ENCODE measurements at regions not wholly inside any gene's neighbourhood (a gene's known extent, or its start where the extent isn't known, plus 50 kb on each side); places are given as distances from the start of the nearest gene placed in this dataset.

DNA sequence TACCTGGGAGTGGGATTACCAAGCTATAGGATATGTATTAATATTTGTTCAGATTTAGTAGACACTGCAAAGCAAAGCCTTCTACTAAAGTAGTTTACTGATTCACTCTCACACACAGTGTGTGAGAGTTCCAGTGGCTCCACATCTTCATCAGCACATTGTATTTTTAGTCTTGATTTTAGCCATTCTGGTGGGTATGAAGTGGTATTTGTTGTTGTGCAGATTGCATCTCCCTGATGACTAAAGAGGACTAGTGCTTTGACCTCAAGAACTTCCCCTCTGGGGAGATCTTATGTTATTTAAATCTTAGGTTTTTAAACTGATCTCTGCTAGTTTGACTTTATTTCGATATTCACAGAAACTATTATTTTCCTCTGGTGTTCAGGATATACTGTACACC lies 479.7 kb upstream of the RGS6 start:
- Histone ChIP-seq H2AFZ (ENCODE audit: low read depth, low read length) (no peak overlapping the region), H3K27ac (ENCODE audit: low read length) (no peak overlapping the region), H3F3A (ENCODE audit: insufficient read depth, low read length, poor library complexity, severe bottlenecking) (no peaks in the 10 kb centered on the region), H3K9ac (ENCODE audit: low read length) (no peak overlapping the region), H3K9me2 (ENCODE audit: insufficient read depth, low read length) (no peaks in the 10 kb centered on the region), H3K79me2 (replicated peaks; ENCODE audit: insufficient read depth, low read length) (no peaks in the 10 kb centered on the region), H3K36me3 (ENCODE audit: insufficient read depth, low read length) (no peaks in the 10 kb centered on the region), H3K27me3 (ENCODE audit: insufficient read depth, low read depth, low read length) (no peaks in the 10 kb centered on the region), H4K20me1 (ENCODE audit: insufficient read depth) (no peaks in the 10 kb centered on the region), H3K4me2 (ENCODE audit: low read length) (no peak overlapping the region), H3K4me3 (ENCODE audit: low read length) (no peak overlapping the region), H3K9me3 (ENCODE audit: low read length) (no peaks in the 10 kb centered on the region)
- TF ChIP-seq SMC3 (conservative IDR thresholded peaks at IDR 0.05; ENCODE audit: poor library complexity) (no peak), RAD21 (conservative IDR thresholded peaks at IDR 0.05) (no peak), TAF1 (IDR thresholded peaks at IDR 0.05; ENCODE audit: low read depth) (no peak), POLR2AphosphoS5 (IDR thresholded peaks at IDR 0.05) (no peak), EP300 (conservative IDR thresholded peaks at IDR 0.05; ENCODE audit: poor library complexity, severe bottlenecking) (no peak), EZH2 (IDR thresholded peaks at IDR 0.05; ENCODE audit: borderline replicate concordance, insufficient read depth, low read length, poor library complexity, severe bottlenecking) (no peak), MXI1 (conservative IDR thresholded peaks at IDR 0.05; ENCODE audit: poor library complexity, severe bottlenecking) (no peak)
- TF ChIP-seq, protein P1, sequence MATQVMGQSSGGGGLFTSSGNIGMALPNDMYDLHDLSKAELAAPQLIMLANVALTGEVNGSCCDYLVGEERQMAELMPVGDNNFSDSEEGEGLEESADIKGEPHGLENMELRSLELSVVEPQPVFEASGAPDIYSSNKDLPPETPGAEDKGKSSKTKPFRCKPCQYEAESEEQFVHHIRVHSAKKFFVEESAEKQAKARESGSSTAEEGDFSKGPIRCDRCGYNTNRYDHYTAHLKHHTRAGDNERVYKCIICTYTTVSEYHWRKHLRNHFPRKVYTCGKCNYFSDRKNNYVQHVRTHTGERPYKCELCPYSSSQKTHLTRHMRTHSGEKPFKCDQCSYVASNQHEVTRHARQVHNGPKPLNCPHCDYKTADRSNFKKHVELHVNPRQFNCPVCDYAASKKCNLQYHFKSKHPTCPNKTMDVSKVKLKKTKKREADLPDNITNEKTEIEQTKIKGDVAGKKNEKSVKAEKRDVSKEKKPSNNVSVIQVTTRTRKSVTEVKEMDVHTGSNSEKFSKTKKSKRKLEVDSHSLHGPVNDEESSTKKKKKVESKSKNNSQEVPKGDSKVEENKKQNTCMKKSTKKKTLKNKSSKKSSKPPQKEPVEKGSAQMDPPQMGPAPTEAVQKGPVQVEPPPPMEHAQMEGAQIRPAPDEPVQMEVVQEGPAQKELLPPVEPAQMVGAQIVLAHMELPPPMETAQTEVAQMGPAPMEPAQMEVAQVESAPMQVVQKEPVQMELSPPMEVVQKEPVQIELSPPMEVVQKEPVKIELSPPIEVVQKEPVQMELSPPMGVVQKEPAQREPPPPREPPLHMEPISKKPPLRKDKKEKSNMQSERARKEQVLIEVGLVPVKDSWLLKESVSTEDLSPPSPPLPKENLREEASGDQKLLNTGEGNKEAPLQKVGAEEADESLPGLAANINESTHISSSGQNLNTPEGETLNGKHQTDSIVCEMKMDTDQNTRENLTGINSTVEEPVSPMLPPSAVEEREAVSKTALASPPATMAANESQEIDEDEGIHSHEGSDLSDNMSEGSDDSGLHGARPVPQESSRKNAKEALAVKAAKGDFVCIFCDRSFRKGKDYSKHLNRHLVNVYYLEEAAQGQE (IDR thresholded peaks at IDR 0.05; ENCODE audit: borderline replicate concordance): no peak
- TF ChIP-seq, protein P2, sequence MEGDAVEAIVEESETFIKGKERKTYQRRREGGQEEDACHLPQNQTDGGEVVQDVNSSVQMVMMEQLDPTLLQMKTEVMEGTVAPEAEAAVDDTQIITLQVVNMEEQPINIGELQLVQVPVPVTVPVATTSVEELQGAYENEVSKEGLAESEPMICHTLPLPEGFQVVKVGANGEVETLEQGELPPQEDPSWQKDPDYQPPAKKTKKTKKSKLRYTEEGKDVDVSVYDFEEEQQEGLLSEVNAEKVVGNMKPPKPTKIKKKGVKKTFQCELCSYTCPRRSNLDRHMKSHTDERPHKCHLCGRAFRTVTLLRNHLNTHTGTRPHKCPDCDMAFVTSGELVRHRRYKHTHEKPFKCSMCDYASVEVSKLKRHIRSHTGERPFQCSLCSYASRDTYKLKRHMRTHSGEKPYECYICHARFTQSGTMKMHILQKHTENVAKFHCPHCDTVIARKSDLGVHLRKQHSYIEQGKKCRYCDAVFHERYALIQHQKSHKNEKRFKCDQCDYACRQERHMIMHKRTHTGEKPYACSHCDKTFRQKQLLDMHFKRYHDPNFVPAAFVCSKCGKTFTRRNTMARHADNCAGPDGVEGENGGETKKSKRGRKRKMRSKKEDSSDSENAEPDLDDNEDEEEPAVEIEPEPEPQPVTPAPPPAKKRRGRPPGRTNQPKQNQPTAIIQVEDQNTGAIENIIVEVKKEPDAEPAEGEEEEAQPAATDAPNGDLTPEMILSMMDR (IDR thresholded peaks at IDR 0.05; ENCODE audit: poor library complexity, severe bottlenecking): no peak

DNA sequence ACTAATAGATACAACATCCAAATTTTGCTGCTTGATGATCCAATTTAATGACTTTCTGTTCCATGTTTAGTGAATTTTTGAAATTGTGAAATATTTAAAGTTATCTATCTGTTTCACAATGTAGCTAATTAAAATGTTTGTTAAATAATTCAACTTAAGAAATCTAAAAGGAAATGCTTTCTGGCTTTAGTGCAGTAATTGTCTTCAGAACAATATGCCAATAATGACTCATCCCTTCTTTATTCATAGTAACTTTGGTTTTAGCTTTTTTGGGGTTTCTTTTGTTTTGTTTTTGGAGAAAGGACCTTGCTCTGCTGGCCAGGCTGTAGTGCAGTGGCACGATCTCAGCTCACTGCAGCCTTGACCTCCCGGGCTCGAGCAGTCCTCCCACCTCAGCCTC lies 479.2 kb upstream of the RGS6 start:
- TF ChIP-seq EZH2 (IDR thresholded peaks at IDR 0.05; ENCODE audit: borderline replicate concordance, insufficient read depth, low read length, poor library complexity, severe bottlenecking) (no peak), MXI1 (conservative IDR thresholded peaks at IDR 0.05; ENCODE audit: poor library complexity, severe bottlenecking) (no peak), RAD21 (conservative IDR thresholded peaks at IDR 0.05) (no peak), TAF1 (IDR thresholded peaks at IDR 0.05; ENCODE audit: low read depth) (no peak), POLR2AphosphoS5 (IDR thresholded peaks at IDR 0.05) (no peak), SMC3 (conservative IDR thresholded peaks at IDR 0.05; ENCODE audit: poor library complexity) (no peak)
- TF ChIP-seq, protein P2 (IDR thresholded peaks at IDR 0.05; ENCODE audit: poor library complexity, severe bottlenecking): no peak
- H3K27me3 ChIP-seq (ENCODE audit: insufficient read depth, low read depth, low read length): no peaks in the 10 kb centered on the region
- no peaks in the 10 kb centered on the region for H4K20me1 ChIP-seq (ENCODE audit: insufficient read depth)
- no peaks in the 10 kb centered on the region for H3K9me3 ChIP-seq (ENCODE audit: low read length)
- no peaks in the 10 kb centered on the region for H3K79me2 ChIP-seq (replicated peaks; ENCODE audit: insufficient read depth, low read length)
- no peak overlapping the region for H3K4me2 ChIP-seq (ENCODE audit: low read length)
- H3K4me3 ChIP-seq (ENCODE audit: low read length): no peak overlapping the region
- H3K9ac ChIP-seq (ENCODE audit: low read length): no peak overlapping the region
- no peak overlapping the region for H3K27ac ChIP-seq (ENCODE audit: low read length)
- no peaks in the 10 kb centered on the region for H3K36me3 ChIP-seq (ENCODE audit: insufficient read depth, low read length)
- no peaks in the 10 kb centered on the region for H3F3A ChIP-seq (ENCODE audit: insufficient read depth, low read length, poor library complexity, severe bottlenecking)
- H2AFZ ChIP-seq (ENCODE audit: low read depth, low read length): no peak overlapping the region
- no peaks in the 10 kb centered on the region for H3K9me2 ChIP-seq (ENCODE audit: insufficient read depth, low read length)
